GM19239 (cell line): ENCODE measurements at regions not wholly inside any gene's neighbourhood (a gene's known extent, or its start where the extent isn't known, plus 50 kb on each side); places are given as distances from the start of the nearest gene placed in this dataset.

Experiments used
- DNase-seq: peaks from one replicate; pipeline ENCODE4 v3.0.0; 2011; ENCODE audit warnings: low spot score; ENCODE audit not compliant: insufficient read length
- FAIRE-seq: peaks from 2 replicates; lab custom pipeline; 2011; peaks lifted over from hg19 to GRCh38; lab: Jason Lieb, UNC

DNA sequence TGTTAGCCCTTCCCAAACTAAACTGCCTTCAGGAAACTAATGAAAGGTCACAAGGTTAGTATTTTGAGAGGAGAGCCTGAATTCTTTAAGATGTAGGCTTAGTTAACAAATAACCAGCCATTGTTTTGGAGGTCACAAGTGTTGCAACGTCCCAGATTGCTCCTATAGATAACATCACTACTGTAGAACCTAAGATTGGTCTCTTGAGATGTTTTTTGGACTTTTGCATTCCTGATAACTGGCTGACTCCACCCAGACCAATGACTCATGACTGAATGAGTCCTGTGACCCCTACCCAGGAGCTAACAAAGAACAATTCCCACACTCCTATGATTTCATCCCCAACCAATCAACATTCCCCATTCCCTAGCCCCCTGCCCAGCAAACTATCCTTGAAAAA, 178.8 kb downstream of the SCP2D1 start:
- DNase-seq (no peak), FAIRE-seq (peak; percentile 11)

DNA sequence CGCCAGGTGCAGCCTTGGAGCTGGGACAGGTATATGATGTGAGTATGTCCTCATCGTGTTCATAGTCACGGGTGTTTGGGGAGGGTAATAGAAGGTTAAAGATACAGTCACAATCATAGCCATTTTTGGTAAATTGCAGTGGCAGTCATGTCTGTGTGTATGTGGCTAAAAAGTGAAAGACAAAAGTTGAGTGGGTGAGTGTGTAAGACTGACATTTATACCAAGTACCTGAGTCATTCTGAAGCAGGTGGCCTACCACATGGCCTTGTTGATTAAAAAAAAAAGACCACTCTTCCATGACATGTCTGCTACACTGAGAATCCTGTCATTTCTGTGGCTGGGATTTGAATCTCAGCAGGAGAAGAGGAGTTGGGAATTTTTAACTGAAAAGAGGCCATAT, 181.9 kb downstream of the SCP2D1 start:
- DNase-seq, result no peak
- no peak for FAIRE-seq

DNA sequence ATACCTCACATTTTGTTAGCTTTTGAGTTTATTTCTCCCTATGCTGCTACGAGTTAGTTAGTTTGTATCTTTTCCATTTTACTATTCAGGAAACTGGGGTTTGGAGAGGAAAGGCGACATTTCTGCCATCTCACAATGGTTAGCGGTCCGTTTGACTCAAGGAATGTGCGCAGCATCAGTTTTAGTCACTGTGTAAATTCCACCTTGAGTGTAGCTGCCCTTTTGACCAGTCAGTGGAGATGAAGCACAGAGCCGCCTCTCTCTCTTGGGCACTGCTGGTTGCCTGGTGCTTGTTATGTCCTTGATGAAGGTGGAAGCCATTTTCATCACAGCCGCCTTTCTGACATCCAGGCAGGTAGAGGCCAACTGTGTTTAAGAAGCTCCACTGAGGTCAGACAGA, 185.5 kb downstream of the SCP2D1 start:
- FAIRE-seq, result no peak
- DNase-seq, result no peak

DNA sequence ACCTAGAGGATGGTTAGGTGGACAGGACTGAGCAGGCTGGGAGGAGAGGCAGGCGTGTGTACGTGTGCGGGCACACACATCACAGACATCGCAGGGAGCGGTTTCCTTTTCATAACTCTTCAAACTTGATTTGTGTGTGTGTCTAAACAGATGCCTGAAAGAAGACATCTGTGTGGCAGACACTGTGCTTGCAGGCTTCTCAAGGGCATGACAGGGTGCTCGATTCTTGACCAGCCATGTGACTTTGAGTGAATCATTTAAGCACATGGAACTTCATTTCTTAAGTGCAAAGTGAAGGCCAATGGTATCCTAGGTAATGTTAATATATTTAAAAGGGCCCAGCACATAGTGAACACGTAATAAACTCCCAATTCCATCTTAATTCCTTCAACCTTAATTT, 186.5 kb downstream of the SCP2D1 start:
- no peak for DNase-seq
- FAIRE-seq, result no peak

DNA sequence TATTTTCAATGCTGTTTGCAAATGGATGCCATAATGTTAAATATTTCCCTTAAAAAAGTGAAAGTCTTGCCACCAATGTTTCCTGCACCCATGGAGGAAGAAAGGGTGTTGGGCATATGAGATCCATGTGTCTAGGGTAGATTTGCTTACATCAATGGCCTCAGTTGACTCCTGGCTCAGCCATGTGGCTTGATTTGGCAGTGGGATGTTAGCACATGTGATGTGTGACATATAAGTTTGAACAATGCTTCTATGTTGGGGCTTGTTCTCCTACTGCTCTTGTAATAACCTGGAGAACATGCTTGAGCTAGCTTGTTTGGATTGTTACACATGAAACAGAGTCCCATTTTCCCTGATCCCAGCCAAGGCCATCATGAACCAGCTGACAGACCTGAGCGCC, 187.6 kb downstream of the SCP2D1 start:
- DNase-seq, result no peak
- FAIRE-seq, result no peak

DNA sequence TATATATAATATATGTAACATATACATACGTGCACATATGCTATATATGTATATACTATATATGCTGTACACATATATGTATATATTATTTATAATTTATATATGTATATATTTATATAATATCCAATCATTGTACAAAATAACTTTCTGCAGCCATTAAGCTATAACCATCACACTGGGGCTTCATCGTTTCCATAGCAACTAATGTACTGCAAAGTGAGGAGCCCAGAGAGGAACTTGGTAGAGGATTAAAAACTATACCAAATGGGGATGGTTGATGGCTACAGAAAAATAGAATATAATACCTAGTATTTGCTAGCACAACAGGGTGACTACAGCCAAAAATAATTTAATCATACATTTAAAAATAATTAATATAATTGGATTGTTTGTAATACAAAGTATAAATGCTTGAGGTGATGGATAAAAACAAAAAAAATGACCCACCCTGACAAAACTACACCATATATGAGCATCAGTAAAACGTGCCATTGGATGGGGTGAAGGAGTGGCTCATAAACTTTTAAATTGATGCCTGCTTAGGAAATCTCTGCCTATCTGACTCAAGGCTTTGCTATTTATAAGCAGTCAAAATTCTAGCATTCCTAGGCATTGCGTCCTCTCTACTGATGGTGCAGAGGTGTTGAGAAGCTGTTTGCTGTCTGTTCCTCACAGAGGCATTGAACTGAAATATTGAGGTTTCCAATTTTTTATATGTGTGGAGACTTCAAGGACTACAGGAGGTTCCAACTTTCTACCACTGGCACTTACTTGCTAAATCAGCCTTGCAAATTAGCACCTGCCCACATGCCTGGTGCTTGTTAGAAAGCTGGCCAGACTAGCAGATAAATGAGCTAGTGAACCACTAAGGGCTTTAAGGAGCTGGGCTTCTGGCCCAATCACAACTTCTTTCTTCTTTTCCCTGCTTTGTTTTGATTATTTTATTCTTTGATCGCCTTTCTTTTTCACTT, 190.1 kb downstream of the SCP2D1 start:
- FAIRE-seq (no peak), DNase-seq (no peak)

DNA sequence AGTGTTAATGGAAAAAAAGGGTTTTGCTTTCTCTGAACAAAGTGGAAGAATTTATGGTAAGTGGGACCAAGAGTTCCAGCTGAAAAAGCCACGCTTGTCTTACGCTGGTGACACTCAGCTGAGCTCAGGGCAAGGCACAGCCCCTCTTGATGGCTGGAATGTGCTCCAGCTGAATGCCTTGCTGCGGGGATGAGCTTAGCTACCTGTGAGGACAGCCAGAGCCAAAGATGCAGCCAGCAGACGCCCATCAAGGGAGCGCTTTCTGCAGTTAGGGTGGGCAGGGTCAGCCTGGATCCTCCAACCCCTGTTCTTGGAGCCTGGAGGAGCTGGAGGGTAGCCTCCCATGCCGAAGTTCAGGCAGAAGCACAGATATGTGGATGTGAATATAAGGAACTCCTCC, 191.4 kb downstream of the SCP2D1 start:
- no peak for FAIRE-seq
- no peak for DNase-seq

DNA sequence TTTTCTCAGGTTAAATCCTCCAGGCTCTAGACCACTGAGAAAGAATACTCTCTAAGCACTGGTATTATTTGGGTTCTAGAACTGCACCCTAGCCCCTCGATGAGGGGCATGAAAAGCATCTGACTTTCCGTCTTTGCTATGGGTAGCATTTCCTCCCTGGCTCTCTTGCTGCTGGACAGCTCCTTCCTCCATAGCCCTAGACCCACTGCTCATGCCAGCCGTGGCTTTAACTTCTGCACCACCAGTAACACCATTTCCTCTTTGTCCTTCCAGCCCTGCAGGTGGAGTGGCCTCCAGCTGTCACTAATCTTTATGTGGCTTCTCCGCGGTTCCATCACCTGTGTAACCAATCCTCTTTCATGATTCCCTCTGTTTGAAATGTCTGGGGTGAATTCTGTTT, 194.9 kb downstream of the SCP2D1 start:
- no peak for DNase-seq

DNA sequence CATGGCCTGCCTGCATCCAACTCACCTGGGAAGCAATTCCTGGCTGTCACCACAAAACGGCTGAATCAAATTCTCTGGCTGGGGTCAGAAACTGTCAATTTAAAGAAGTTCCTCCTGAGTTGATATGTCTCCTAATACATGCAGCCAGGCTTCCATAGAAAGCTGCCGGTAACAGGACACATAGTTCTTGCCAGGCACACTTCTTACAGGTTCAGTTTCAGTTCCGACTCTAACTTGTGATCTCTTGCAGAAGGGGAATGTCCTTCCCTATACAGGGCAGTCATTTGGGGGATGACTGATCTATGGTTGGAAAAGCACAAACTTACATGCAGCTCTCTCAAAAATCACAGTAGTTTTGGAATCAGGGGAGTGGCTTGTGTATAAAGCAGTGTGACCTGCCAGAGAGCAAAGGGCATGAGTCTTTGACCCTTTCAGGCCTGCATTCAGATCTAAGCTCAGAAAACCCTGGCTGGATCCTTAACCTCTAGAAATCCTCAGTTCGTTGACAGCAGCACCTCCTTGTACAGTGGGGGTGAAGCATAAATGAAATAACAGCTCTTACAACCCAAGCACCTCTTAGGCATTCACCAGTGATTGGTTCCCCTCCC, 195.6 kb downstream of the SCP2D1 start:
- no peak for DNase-seq
- FAIRE-seq, result no peak

More for the DNA sequence above, 194.9 kb downstream of the SCP2D1 start:
- no peak for FAIRE-seq

DNA sequence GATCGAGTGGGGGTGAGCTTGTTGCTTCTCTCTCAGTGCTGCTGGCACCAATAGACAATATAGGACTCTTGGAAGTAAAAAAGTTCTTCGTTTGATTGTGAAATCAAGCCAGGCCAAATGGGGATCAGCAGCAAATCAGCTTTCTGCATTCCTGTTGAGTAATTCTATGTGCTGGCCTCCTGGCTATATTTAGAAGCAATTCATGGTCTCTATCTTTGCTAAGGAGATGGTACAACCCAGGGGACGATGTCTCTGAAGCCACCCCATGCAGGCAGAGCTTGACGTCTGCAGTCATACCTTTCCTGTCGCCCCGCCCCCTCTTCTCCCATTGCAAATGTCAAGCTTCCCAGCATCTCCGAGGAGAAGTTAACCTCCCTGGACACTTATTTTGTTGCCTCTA, 199.1 kb downstream of the SCP2D1 start:
- FAIRE-seq (no peak), DNase-seq (no peak)

DNA sequence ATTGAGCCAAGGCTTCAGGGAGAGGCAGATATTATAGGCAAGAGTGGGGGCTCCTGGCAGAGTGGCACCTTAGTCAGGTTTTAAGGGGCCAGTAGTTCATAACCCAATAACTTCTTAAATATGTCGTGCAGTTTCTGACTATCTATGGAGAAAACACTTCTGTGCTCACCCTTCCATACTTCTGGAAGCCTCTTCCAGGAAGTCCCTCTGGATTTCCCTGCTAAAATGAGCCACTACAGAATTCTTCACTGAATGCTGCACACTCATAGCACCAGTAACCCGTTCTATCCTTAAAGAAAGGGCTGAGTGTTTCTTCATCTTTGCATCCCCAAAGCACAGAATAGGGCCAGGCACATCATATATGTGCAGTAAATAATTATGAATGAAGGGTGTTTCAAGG, 198.5 kb upstream of the SLC24A3 start:
- DNase-seq (no peak), FAIRE-seq (no peak)

DNA sequence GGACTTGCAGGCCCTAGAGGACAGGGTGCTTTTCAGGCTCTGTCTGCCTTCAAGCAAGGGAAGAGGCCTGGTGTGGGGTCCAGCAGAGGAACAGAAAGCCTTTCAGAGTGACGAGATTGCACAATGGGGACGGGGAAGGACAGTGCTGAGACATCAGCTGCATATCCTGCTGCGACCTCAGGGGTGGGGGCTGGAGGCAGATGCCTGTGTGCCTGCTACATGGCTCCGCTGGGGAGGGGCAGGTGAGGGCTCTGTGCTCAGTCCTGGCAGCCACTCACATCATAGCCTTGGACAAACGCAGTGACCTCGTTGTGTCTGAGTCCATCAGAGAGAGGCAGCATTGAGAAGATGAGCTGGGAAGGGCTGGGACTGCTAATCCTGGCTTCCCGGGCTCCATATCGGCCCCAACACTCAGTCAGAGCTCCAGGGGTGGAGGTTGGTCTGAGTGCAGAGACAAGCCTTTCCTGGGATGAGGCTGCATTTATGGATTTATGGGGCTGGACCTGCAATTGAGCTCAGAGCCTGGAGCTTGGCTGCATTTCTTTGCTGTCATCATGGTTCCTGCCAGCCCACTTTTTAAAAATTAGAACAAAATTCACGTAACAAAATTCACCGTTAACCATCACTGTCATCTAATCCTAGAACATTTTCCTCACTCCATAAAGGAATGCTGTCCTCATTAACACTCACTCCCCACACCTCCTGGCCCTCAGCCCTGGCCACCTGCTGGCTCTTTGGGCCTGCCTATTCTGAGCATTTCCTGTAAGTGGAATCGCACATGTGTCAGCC, 196.9 kb upstream of the SLC24A3 start:
- FAIRE-seq (no peak), DNase-seq (no peak)

DNA sequence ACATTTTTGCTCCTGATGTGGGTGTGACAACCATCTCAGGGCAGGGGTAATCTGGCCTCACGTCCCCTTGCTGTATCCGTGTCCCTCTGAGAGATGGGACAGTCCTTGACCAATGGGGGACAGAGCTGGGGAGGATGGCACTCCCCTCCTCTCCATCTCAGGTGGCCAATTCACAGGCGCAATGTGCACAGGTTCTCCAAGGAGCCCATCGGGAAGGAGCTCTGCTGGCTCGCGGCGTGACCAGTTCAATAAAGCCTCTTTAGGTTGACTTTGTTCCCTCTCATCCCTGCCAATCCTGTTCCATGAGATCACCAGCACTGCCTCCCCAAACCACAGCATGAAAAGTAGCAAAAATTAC, 196.3 kb upstream of the SLC24A3 start:
- no peak for DNase-seq
- FAIRE-seq, result no peak

DNA sequence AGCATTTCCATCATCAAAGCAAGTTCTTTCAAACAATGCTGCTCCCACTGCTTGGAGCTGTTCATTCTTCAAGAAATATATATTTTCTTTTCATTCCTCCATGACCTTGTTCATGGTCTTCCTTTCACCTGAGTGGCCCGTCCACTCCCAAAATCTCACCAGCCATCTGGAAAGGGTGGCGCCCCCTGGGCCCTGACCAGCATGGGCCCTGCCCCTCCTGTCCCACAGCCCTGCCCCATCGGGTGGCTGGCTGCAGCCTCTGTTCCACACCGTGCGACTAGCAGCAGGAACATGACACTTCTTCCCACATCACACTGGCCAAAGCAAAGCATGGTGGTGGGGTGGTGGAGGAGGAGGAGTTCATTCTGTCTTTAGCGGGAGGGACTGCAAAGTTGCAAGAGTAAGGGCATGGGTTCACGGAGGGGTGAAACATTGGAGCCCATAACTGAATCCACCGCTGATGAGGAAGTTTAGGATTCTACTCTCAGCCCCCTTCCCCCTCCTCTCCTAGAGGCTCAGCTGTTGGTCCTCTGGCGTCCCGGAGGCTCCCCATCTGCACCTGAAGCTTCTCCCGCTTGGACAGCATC, 195.2 kb upstream of the SLC24A3 start:
- FAIRE-seq, result no peak

DNA sequence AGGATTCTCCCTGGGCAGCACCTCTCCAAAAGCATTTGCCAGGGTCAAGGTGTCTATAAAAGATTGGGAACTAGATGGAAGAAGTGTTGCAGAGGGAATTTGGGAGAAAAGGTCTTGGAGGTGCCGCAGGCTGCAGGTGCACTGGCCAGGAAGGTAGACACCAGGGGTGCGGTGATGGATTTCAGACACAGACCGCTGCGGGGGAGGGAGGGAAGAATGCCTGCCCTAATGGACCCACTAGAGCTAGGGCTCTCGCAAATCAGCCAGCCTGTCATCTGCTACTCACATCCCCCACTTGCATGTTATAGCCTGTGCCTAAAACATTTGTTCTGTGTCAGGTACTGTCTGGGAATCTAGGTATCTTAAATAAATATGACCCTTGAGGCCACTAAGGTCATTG, 193.6 kb upstream of the SLC24A3 start:
- FAIRE-seq (no peak), DNase-seq (no peak)

More for the DNA sequence above, 195.2 kb upstream of the SLC24A3 start:
- no peak for DNase-seq

DNA sequence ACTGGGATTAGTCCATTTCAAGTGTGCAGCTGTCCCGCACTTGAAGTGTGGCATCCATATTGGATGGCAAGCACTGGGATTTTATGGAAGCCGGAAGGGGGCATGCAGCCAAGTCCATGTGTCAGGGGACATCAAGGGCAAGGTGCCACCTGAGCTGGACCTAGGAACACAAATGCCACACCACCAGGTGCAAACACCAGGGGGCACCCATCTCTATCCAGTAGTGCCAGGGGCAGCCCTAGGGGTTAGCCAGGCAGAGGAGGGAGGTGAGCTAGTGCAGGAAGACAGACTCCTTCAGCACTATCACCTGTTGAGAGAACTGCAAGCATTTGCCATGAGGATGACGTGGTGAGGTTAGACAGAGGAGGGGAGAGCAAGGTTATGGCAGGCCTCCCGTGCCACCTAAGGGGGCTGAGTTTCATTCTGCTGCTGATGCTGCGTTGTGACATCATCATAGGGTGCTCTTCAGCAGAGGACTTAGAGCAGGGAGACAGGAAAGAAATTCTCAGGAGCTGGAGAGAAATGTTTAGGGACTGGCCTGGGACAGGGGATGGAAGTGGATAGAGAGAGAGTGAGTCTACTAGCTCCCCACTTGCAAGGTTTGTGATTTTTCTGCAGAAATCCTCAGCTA, 192.6 kb upstream of the SLC24A3 start:
- DNase-seq (no peak), FAIRE-seq (no peak)

DNA sequence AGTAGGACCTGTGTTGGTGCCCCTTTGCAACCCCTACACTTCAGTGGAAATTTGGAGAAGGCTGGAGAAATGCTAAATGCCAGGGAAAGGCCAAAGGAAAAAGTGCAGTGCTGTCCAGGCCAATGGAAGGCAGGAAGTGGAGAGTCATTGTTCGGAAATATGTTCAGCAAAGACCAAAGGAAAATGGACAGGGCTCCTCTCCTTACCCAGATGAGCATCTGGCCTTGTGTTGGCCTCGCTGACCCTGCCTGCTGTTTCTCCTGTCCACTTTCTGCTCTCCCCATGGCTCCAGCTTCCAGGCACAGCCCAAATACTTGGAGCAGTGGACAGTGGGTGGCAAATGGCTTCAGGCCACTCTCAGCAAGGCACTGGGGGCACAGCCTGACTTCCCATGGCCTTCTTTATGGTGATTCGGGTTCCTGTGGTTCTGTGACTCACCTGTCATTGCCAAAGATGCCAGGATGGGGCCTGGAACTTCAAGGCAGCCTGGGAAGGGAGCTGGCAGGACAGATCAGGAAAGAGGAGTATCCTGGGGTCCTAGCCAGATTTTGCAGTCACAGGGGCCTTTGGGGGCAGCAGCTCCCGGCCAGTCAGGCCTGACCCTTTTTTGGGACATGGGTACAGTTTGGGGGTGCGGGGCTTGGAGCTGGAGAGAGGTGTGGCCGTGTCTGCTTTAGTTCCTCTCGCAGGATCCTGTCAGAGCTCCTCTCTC, 190.9 kb upstream of the SLC24A3 start:
- no peak for FAIRE-seq
- no peak for DNase-seq

DNA sequence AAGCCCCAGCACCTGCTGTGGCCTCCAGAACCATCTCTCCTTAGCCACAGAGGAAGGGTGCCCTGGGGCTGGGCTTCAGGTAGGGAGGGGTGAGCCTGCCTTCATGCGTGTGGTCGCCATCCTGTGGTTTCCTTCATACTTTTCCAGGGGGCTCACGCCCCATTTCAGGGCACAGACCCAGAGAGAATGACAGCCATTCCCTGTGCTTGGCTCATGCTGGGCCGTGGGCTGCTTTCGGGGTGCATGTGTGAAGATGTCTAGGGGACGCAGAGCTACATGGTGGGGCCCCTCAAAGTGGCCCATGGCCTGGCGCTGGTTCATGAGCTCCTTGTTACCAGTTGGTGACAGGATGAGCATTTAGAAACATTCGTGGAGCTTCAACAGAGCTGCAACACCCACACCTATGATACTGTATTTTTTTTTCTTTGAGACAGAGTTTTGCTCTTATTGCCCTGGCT, 190.3 kb upstream of the SLC24A3 start:
- DNase-seq, result no peak
- no peak for FAIRE-seq

DNA sequence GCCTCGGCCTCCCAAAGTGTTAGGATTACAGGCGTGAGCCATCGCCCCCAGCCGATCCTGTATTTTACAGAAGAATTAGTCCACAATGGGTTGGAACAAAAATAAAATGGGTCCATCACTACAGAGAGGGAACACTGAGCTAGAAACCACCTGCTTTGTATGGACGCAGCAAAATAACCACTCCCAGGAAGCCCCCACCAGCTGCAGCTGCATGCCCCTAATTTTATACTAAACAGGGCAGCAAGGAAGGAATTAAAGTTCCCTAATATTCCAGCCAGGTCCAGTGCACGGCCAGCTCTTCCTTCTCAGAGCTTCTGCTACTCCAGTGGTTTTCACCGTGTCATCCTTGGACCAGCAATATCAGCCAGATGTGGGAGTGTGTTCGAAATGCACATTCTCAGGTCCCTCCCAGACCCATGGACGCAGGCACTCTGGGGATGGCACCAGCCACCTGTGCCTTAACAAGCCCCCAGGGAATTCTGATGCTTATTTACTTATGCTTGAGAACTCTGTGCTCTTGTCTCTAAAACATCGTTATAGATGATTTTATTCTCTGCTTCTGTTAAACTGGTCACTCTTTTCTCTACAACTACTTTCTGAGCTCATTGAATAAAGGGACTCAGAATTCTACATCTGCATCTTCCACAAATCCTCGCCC, 189.5 kb upstream of the SLC24A3 start:
- FAIRE-seq (no peak), DNase-seq (no peak)
